Liver (tissue), 8 donors: ENCODE measurements at regions not wholly inside any gene's neighbourhood (a gene's known extent, or its start where the extent isn't known, plus 50 kb on each side); places are given as distances from the start of the nearest gene placed in this dataset.

Experiments
- DNase-seq: peaks from one replicate; pipeline ENCODE4 v3.0.0-alpha.2; 2017; ENCODE audit warnings: low spot score
- H3K27ac ChIP-seq, 2 donors: one replicate each; pipeline ENCODE4 v1.7.0; 2013; ENCODE audit warnings: inconsistent platforms in 2 of 2, low read length in 2 of 2, control low read depth in 1 of 2, low read depth in 1 of 2, mild to moderate bottlenecking in 1 of 2
- H3K27me3 ChIP-seq, 4 donors: one replicate each; pipeline versions ENCODE4 v1.6.1 to v1.7.0; 2013; ENCODE audit warnings: low read length in 3 of 4, inconsistent platforms in 1 of 4, mild to moderate bottlenecking in 1 of 4, moderate library complexity in 1 of 4; ENCODE audit not compliant: control insufficient read depth in 4 of 4, insufficient read depth in 4 of 4
- H3K36me3 ChIP-seq, 4 donors: one replicate each; pipeline versions ENCODE4 v1.6.1 to v1.7.0; 2013; ENCODE audit warnings: low read length in 3 of 4, mild to moderate bottlenecking in 3 of 4, low read depth in 1 of 4, moderate library complexity in 1 of 4; ENCODE audit not compliant: control insufficient read depth in 4 of 4, insufficient read depth in 3 of 4
- H3K4me1 ChIP-seq, 4 donors: one replicate each; pipeline versions ENCODE4 v1.6.1 to v1.7.0; 2013; ENCODE audit warnings: low read length in 3 of 4, mild to moderate bottlenecking in 3 of 4, moderate library complexity in 1 of 4; ENCODE audit not compliant: control insufficient read depth in 4 of 4, insufficient read depth in 4 of 4
- H3K4me3 ChIP-seq, 3 donors: one replicate each; pipeline versions ENCODE4 v1.6.1 to v1.7.0; 2013; ENCODE audit warnings: low read length in 3 of 3, control low read depth in 1 of 3, low read depth in 1 of 3, mild to moderate bottlenecking in 1 of 3
- H3K9ac ChIP-seq, 2 donors: one replicate each; pipeline ENCODE4 v1.7.0; 2013; ENCODE audit warnings: low read length in 2 of 2, mild to moderate bottlenecking in 2 of 2, moderate library complexity in 2 of 2, control low read depth in 1 of 2, low read depth in 1 of 2
- H3K9me3 ChIP-seq, 4 donors: one replicate each; pipeline versions ENCODE4 v1.6.1 to v1.7.0; 2013; ENCODE audit warnings: low read length in 3 of 4; ENCODE audit not compliant: control insufficient read depth in 4 of 4
- EGR1 ChIP-seq, 2 donors: IDR thresholded peaks; 2 replicates each; pipeline ENCODE4 v1.6.1; 2016 to 2018; ENCODE audit warnings: antibody characterized with exemption in 2 of 2, low read depth in 2 of 2
- FOXA1 ChIP-seq: IDR thresholded peaks from 2 replicates; pipeline ENCODE4 v1.6.1; 2016; ENCODE audit warnings: antibody characterized with exemption
- FOXA2 ChIP-seq: IDR thresholded peaks from 2 replicates; pipeline ENCODE4 v1.6.1; 2016; ENCODE audit warnings: antibody characterized with exemption
- GABPA ChIP-seq, 2 donors: IDR thresholded peaks in 1 of 2; conservative IDR thresholded peaks in 1 of 2; 2 replicates each; pipeline ENCODE4 v1.6.1; 2016; ENCODE audit warnings: antibody characterized with exemption in 2 of 2, mild to moderate bottlenecking in 1 of 2, moderate library complexity in 1 of 2
- JUND ChIP-seq, 2 donors: IDR thresholded peaks; 2 replicates each; pipeline ENCODE4 v1.6.1; 2016; ENCODE audit warnings: antibody characterized with exemption in 2 of 2
- NR2F2 ChIP-seq: IDR thresholded peaks from 2 replicates; pipeline ENCODE4 v1.6.1; 2016; ENCODE audit warnings: antibody characterized with exemption
- RAD21 ChIP-seq, 2 donors: IDR thresholded peaks; 2 replicates each; pipeline ENCODE4 v1.6.1; 2016; ENCODE audit warnings: antibody characterized with exemption in 2 of 2, mild to moderate bottlenecking in 2 of 2
- RXRA ChIP-seq, 2 donors: IDR thresholded peaks; 2 replicates each; pipeline ENCODE4 v1.6.1; 2017 to 2018; ENCODE audit warnings: antibody characterized with exemption in 2 of 2, mild to moderate bottlenecking in 1 of 2
- SP1 ChIP-seq: IDR thresholded peaks from 2 replicates; pipeline ENCODE4 v1.6.1; 2018; ENCODE audit warnings: antibody characterized with exemption, mild to moderate bottlenecking
- TAF1 ChIP-seq: conservative IDR thresholded peaks from 2 replicates; pipeline ENCODE4 v1.6.1; 2016; ENCODE audit warnings: antibody characterized with exemption, mild to moderate bottlenecking
- YY1 ChIP-seq: IDR thresholded peaks from 2 replicates; pipeline ENCODE4 v1.6.1; 2016; ENCODE audit warnings: antibody characterized with exemption, mild to moderate bottlenecking
- whole genome bisulfite sequencing: extraction: QIAGEN DNeasy Blood & Tissue Kit; methylation state at CpG from one replicate; pipeline ENCODE4 v1.1.7; 2013; 5-methylcytosine and 5-hydroxymethylcytosine counted together
- TF ChIP-seq, protein P1 (sequence below): IDR thresholded peaks from 2 replicates; pipeline ENCODE4 v1.6.1; 2016; ENCODE audit warnings: antibody characterized with exemption, mild to moderate bottlenecking
- TF ChIP-seq, protein P2 (sequence below): fragments of 150-350 bp; IDR thresholded peaks from 2 replicates; pipeline ENCODE4 v1.5.1; 2017; ENCODE audit warnings: improper control_type of control experiment, low read depth, low read length; ENCODE audit not compliant: missing input control
- TF ChIP-seq, protein P3 (sequence below): IDR thresholded peaks from 2 replicates; pipeline ENCODE4 v1.6.1; 2016; ENCODE audit warnings: antibody characterized with exemption
- TF ChIP-seq, protein P4 (sequence below): IDR thresholded peaks from 2 replicates; pipeline ENCODE4 v1.6.1; 2016; ENCODE audit warnings: antibody characterized with exemption
- TF ChIP-seq, protein P5 (sequence below): IDR thresholded peaks from 2 replicates; pipeline ENCODE4 v1.6.1; 2016; ENCODE audit warnings: antibody characterized with exemption
- donor health status: healthy.
- donor health status: healthy.
- donor health status: healthy.
- donor health status: healthy.
- donor health status: healthy.

DNA sequence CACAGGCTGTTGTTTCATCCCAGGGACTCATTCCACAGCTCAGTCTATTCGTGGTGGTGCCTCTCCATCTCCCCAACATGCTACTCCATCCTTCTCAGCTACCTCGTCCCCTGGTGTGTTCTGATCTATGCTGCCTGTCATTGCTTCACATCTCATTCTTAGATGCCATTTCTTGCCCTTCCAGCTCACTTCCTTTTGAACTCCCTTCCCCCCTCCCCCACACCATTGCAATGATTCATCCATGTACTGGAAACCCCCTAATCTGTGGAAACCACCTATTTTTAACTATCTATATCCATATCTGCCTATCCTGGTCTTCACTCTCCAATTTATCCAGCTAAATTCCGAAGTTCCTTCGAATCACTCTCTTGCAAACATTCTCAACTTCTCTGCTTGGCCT lies 65.7 kb upstream of the PARD3B start:
- H3K9me3 ChIP-seq = no peaks in the 10 kb centered on the region
- TF ChIP-seq, protein P1, sequence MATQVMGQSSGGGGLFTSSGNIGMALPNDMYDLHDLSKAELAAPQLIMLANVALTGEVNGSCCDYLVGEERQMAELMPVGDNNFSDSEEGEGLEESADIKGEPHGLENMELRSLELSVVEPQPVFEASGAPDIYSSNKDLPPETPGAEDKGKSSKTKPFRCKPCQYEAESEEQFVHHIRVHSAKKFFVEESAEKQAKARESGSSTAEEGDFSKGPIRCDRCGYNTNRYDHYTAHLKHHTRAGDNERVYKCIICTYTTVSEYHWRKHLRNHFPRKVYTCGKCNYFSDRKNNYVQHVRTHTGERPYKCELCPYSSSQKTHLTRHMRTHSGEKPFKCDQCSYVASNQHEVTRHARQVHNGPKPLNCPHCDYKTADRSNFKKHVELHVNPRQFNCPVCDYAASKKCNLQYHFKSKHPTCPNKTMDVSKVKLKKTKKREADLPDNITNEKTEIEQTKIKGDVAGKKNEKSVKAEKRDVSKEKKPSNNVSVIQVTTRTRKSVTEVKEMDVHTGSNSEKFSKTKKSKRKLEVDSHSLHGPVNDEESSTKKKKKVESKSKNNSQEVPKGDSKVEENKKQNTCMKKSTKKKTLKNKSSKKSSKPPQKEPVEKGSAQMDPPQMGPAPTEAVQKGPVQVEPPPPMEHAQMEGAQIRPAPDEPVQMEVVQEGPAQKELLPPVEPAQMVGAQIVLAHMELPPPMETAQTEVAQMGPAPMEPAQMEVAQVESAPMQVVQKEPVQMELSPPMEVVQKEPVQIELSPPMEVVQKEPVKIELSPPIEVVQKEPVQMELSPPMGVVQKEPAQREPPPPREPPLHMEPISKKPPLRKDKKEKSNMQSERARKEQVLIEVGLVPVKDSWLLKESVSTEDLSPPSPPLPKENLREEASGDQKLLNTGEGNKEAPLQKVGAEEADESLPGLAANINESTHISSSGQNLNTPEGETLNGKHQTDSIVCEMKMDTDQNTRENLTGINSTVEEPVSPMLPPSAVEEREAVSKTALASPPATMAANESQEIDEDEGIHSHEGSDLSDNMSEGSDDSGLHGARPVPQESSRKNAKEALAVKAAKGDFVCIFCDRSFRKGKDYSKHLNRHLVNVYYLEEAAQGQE = no peak
- TF ChIP-seq, protein P2, sequence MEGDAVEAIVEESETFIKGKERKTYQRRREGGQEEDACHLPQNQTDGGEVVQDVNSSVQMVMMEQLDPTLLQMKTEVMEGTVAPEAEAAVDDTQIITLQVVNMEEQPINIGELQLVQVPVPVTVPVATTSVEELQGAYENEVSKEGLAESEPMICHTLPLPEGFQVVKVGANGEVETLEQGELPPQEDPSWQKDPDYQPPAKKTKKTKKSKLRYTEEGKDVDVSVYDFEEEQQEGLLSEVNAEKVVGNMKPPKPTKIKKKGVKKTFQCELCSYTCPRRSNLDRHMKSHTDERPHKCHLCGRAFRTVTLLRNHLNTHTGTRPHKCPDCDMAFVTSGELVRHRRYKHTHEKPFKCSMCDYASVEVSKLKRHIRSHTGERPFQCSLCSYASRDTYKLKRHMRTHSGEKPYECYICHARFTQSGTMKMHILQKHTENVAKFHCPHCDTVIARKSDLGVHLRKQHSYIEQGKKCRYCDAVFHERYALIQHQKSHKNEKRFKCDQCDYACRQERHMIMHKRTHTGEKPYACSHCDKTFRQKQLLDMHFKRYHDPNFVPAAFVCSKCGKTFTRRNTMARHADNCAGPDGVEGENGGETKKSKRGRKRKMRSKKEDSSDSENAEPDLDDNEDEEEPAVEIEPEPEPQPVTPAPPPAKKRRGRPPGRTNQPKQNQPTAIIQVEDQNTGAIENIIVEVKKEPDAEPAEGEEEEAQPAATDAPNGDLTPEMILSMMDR = no peak
- TF ChIP-seq RXRA (IDR thresholded peaks at IDR 0.05) (no peak), YY1 (no peak), EGR1 (IDR thresholded peaks at IDR 0.05; ENCODE audit: low read depth in 2 of 2) (no peak), FOXA2 (no peak), GABPA (IDR thresholded peaks at IDR 0.05 in 1 of 2, conservative IDR thresholded peaks at IDR 0.05 in 1 of 2) (no peak), SP1 (no peak), FOXA1 (no peak), JUND (IDR thresholded peaks at IDR 0.05) (no peak), NR2F2 (no peak)
- TF ChIP-seq, protein P3, sequence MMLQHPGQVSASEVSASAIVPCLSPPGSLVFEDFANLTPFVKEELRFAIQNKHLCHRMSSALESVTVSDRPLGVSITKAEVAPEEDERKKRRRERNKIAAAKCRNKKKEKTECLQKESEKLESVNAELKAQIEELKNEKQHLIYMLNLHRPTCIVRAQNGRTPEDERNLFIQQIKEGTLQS = no peak
- TF ChIP-seq, protein P4, sequence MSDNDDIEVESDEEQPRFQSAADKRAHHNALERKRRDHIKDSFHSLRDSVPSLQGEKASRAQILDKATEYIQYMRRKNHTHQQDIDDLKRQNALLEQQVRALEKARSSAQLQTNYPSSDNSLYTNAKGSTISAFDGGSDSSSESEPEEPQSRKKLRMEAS = no peak
- TF ChIP-seq, protein P5, sequence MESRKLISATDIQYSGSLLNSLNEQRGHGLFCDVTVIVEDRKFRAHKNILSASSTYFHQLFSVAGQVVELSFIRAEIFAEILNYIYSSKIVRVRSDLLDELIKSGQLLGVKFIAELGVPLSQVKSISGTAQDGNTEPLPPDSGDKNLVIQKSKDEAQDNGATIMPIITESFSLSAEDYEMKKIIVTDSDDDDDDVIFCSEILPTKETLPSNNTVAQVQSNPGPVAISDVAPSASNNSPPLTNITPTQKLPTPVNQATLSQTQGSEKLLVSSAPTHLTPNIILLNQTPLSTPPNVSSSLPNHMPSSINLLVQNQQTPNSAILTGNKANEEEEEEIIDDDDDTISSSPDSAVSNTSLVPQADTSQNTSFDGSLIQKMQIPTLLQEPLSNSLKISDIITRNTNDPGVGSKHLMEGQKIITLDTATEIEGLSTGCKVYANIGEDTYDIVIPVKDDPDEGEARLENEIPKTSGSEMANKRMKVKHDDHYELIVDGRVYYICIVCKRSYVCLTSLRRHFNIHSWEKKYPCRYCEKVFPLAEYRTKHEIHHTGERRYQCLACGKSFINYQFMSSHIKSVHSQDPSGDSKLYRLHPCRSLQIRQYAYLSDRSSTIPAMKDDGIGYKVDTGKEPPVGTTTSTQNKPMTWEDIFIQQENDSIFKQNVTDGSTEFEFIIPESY = no peak
- no peaks in the 10 kb centered on the region for H3K36me3 ChIP-seq
- H3K4me1 ChIP-seq = peaks cover 0 to 9% (median 2%) of the 10 kb centered on the region in 4 donors
- H3K27ac ChIP-seq = no peak overlapping the region
- H3K4me3 ChIP-seq = no peak overlapping the region
- 85% methylated on average over 4 of the region's 4 CpGs for WGBS
- H3K9ac ChIP-seq = no peak overlapping the region
- no peaks in the 10 kb centered on the region for H3K27me3 ChIP-seq
- DNase-seq = no peak

DNA sequence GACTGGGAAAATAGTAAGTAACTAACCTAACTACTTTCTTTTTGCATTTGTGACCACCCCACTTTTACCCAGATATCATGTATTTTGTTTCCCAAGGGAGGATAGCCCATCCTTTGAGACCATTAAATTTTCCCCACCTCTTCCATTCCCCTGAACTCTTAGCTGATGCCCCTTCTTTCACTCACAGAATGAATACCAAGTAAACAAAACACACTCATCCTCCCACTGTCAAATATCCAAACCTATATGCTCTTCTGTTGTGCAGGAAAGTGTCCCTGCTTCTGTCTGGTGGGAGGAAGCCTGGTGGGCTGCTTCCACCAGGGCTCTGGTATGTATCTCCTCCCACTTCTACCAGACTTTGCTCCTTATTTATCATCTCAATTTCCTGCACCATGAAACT lies 64.6 kb upstream of the PARD3B start:
- Histone ChIP-seq H3K36me3 (no peaks in the 10 kb centered on the region), H3K27me3 (no peaks in the 10 kb centered on the region), H3K4me1 (peaks cover 0 to 9% (median 2%) of the 10 kb centered on the region in 4 donors), H3K9me3 (no peaks in the 10 kb centered on the region), H3K27ac (no peak overlapping the region), H3K4me3 (no peak overlapping the region), H3K9ac (no peak overlapping the region)
- no peak for DNase-seq
- TF ChIP-seq, protein P2 = no peak
- TF ChIP-seq SP1 = no peak
- TF ChIP-seq, protein P3 = no peak
- no peak for TF ChIP-seq EGR1 (IDR thresholded peaks at IDR 0.05; ENCODE audit: low read depth in 2 of 2)
- no peak for TF ChIP-seq JUND (IDR thresholded peaks at IDR 0.05)
- no peak for TF ChIP-seq GABPA (IDR thresholded peaks at IDR 0.05 in 1 of 2, conservative IDR thresholded peaks at IDR 0.05 in 1 of 2)
- TF ChIP-seq, protein P5 = no peak
- TF ChIP-seq TAF1 = no peak
- no peak for TF ChIP-seq RAD21 (IDR thresholded peaks at IDR 0.05)
